Keratinocyte (primary cell): ENCODE measurements at regions not wholly inside any gene's neighbourhood (a gene's known extent, or its start where the extent isn't known, plus 50 kb on each side); places are given as distances from the start of the nearest gene placed in this dataset.
"Not testable (repeated sequence)": the region's sequence is repeated elsewhere in the genome, so short reads cannot be mapped to it uniquely, and the experiment has no call there.

Experiments used
- DNase-seq: peaks from one replicate; pipeline ENCODE4 v3.0.0-alpha.2; 2011; ENCODE audit warnings: low read depth, missing footprints, low spot score
- FAIRE-seq: peaks from 2 replicates; lab custom pipeline; 2011; peaks lifted over from hg19 to GRCh38; lab: Jason Lieb, UNC
- H2AFZ ChIP-seq: 2 replicates; pipeline ENCODE4 v1.6.0; 2012; ENCODE audit warnings: low read length, control low read depth, inconsistent platforms; ENCODE audit not compliant: control insufficient read depth
- H3K27ac ChIP-seq: 2 replicates; pipeline ENCODE4 v1.5.1; 2011; ENCODE audit warnings: low read length; ENCODE audit not compliant: control insufficient read depth, insufficient read depth
- H3K27me3 ChIP-seq: 3 replicates; pipeline ENCODE4 v1.6.0; 2011; ENCODE audit warnings: low read length; ENCODE audit not compliant: control insufficient read depth, insufficient read depth; ENCODE audit errors: extremely low read depth
- H3K36me3 ChIP-seq, 2 experiments: 2 replicates in 1 of 2; 3 replicates in 1 of 2; pipeline ENCODE4 v1.5.1; 2011; ENCODE audit warnings: low read length in 2 of 2, mild to moderate bottlenecking in 1 of 2; ENCODE audit not compliant: control insufficient read depth in 2 of 2, insufficient read depth in 2 of 2; ENCODE audit errors: extremely low read depth in 1 of 2
- H3K4me1 ChIP-seq: 3 replicates; pipeline ENCODE4 v1.5.1; 2011; ENCODE audit warnings: low read length; ENCODE audit not compliant: control insufficient read depth, insufficient read depth; ENCODE audit errors: extremely low read depth
- H3K4me2 ChIP-seq: 3 replicates; pipeline ENCODE4 v1.6.0; 2011; ENCODE audit warnings: low read depth, low read length; ENCODE audit not compliant: control insufficient read depth, insufficient read depth; ENCODE audit errors: extremely low read depth
- H3K4me3 ChIP-seq, 3 experiments: fragments of 200-600 bp in 1 of 3; sonication (generic) in 1 of 3; 2 replicates in 2 of 3; 3 replicates in 1 of 3; pipeline ENCODE4 v1.5.1; 2011 to 2016; ENCODE audit warnings: low read length in 3 of 3, mild to moderate bottlenecking in 3 of 3, control low read depth in 2 of 3, inconsistent platforms in 1 of 3, low read depth in 1 of 3, mixed read lengths in 1 of 3, mixed run types in 1 of 3, moderate library complexity in 1 of 3; ENCODE audit not compliant: control insufficient read depth in 2 of 3, insufficient read depth in 2 of 3; ENCODE audit errors: extremely low read depth in 1 of 3
- H3K79me2 ChIP-seq: 2 replicates; pipeline ENCODE4 v1.6.0; 2012; ENCODE audit warnings: low read length; ENCODE audit not compliant: control insufficient read depth, insufficient read depth
- H3K9ac ChIP-seq: 3 replicates; pipeline ENCODE4 v1.6.0; 2011; ENCODE audit warnings: low read length; ENCODE audit not compliant: control insufficient read depth, insufficient read depth; ENCODE audit errors: extremely low read depth
- H3K9me1 ChIP-seq: 3 replicates; pipeline ENCODE4 v1.6.0; 2011; ENCODE audit warnings: low read length; ENCODE audit not compliant: control insufficient read depth, insufficient read depth; ENCODE audit errors: extremely low read depth
- H3K9me3 ChIP-seq: 2 replicates; pipeline ENCODE4 v1.5.1; 2012; ENCODE audit warnings: low read depth, low read length; ENCODE audit not compliant: control insufficient read depth
- H4K20me1 ChIP-seq: 3 replicates; pipeline ENCODE4 v1.6.0; 2011; ENCODE audit warnings: low read length; ENCODE audit not compliant: control insufficient read depth, insufficient read depth; ENCODE audit errors: extremely low read depth
- CTCF ChIP-seq, 3 experiments: IDR thresholded peaks in 1 of 3; conservative IDR thresholded peaks in 1 of 3; optimal IDR thresholded peaks in 1 of 3; 2 replicates in 2 of 3; 3 replicates in 1 of 3; pipeline versions ENCODE3 to v1.5.1; 2011; ENCODE audit warnings: low read length in 3 of 3, mild to moderate bottlenecking in 3 of 3, moderate library complexity in 2 of 3, control low read depth in 1 of 3, inconsistent platforms in 1 of 3; ENCODE audit not compliant: insufficient read depth in 2 of 3; ENCODE audit errors: extremely low read depth in 1 of 3
- EZH2 ChIP-seq: IDR thresholded peaks from one replicate; pipeline ENCODE4 v1.6.1; 2012; ENCODE audit warnings: inconsistent platforms, mild to moderate bottlenecking, low read length, moderate library complexity
- dilution Hi-C: fragments of 300-500 bp; cut with MboI; formaldehyde crosslinking; loops from one replicate; pipeline ENCODE4 v1.7.0; 2020; ENCODE audit warnings: low sequenced_read_pairs; ENCODE audit not compliant: extremely low pct_ligation_motif_present

DNA sequence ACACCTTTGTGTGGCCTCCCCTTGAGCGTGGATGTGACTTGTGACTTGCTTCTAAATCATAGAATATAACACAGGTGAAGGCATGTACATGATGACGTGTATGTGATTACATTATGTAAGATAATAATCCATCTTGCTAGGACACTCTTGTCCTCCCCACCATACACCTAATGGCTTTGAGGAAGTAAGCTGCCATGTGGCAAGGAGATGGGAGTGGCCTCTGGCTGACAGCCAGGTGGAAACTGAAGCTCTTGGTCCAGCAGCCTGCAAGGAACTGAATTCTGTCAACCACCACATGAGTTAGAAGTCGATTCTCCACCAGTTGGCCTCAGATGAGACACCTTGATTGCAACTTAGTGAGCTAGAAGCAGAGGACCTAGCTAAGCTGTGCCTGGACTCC lies 67.4 kb upstream of the ELN start:
- Histone ChIP-seq H3K27ac (no peak overlapping the region), H3K4me2 (no peak overlapping the region), H3K4me1 (no peaks in the 10 kb centered on the region), H2AFZ (no peak overlapping the region), H4K20me1 (no peaks in the 10 kb centered on the region), H3K9me3 (no peaks in the 10 kb centered on the region), H3K9ac (no peak overlapping the region), H3K27me3 (no peaks in the 10 kb centered on the region), H3K79me2 (no peaks in the 10 kb centered on the region), H3K9me1 (no peaks in the 10 kb centered on the region), H3K36me3 (no peaks in the 10 kb centered on the region), H3K4me3 (no peak overlapping the region)
- DNase-seq (no peak), FAIRE-seq (no peak)
- dilution Hi-C loops, result loop anchor here (25.0 kb wide), 1 partner anchor 98 kb away; the partner anchor contains the start of gene TMEM270
- TF ChIP-seq CTCF (optimal IDR thresholded peaks at IDR 0.05 in 1 of 3, IDR thresholded peaks at IDR 0.05 in 1 of 3, conservative IDR thresholded peaks at IDR 0.05 in 1 of 3; ENCODE audit: extremely low read depth in 1 of 3, insufficient read depth in 2 of 3, low read length in 3 of 3) (no peak), EZH2 (no peak)

GRCh38 chr7:73961991-73962390 lies 66.0 kb upstream of the ELN start:
- not testable (repeated sequence) for H3K9ac ChIP-seq, H3K4me2 ChIP-seq, H3K9me3 ChIP-seq, H3K27ac ChIP-seq, H3K79me2 ChIP-seq, H3K4me3 ChIP-seq, H2AFZ ChIP-seq, DNase-seq, H3K36me3 ChIP-seq, H4K20me1 ChIP-seq, FAIRE-seq, H3K9me1 ChIP-seq, H3K4me1 ChIP-seq, H3K27me3 ChIP-seq
- dilution Hi-C loops, result loop anchor here (25.0 kb wide), 1 partner anchor 100 kb away; the partner anchor contains the start of gene TMEM270

- Histone ChIP-seq H3K27ac (no peak overlapping the region), H3K27me3 (no peaks in the 10 kb centered on the region), H2AFZ (no peak overlapping the region), H3K79me2 (no peaks in the 10 kb centered on the region), H3K4me2 (no peak overlapping the region), H3K4me1 (no peaks in the 10 kb centered on the region), H3K36me3 (no peaks in the 10 kb centered on the region), H3K4me3 (no peak overlapping the region), H3K9me3 (no peaks in the 10 kb centered on the region), H3K9ac (no peak overlapping the region), H4K20me1 (no peaks in the 10 kb centered on the region), H3K9me1 (no peaks in the 10 kb centered on the region)
- FAIRE-seq (no peak), DNase-seq (no peak)
- dilution Hi-C loops, result loop anchor here (25.0 kb wide), 1 partner anchor 101 kb away; the partner anchor contains the start of gene TMEM270
- TF ChIP-seq CTCF (optimal IDR thresholded peaks at IDR 0.05 in 1 of 3, IDR thresholded peaks at IDR 0.05 in 1 of 3, conservative IDR thresholded peaks at IDR 0.05 in 1 of 3; ENCODE audit: extremely low read depth in 1 of 3, insufficient read depth in 2 of 3, low read length in 3 of 3) (no peak), EZH2 (no peak)
Measured at GRCh38 chr7:73963252-73963822, 64.6 kb upstream of the ELN start.
